ENCODE measurements at regions not wholly inside any gene's neighbourhood (a gene's known extent, or its start where the extent isn't known, plus 50 kb on each side); places are given as distances from the start of the nearest gene placed in this dataset.

DNA sequence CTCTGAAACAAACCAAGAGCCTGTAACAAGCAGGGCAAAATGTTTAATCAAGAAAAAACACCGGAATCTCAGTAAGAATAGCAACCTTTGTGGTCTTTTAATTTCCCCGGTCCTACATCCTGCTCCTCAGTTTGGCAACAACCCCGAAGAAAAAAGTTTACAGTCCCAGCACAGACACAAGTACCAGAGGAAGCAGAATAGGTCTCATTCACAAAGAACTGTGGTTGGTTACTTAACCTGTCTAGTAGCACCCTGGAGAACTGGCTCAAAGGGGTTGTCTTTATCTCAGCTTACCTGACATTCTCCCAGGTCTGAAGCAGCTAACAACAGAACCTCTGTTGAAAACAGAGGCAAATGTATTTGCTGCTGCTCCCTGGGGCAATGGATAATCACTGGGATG, 399.3 kb downstream of the AJAP1 start (continued):
- no peak for TF ChIP-seq NFATC4 (CRISPR knock-in tag; IDR thresholded peaks at IDR 0.05)
- TF ChIP-seq, protein P1, sequence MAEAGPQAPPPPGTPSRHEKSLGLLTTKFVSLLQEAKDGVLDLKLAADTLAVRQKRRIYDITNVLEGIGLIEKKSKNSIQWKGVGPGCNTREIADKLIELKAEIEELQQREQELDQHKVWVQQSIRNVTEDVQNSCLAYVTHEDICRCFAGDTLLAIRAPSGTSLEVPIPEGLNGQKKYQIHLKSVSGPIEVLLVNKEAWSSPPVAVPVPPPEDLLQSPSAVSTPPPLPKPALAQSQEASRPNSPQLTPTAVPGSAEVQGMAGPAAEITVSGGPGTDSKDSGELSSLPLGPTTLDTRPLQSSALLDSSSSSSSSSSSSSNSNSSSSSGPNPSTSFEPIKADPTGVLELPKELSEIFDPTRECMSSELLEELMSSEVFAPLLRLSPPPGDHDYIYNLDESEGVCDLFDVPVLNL (CRISPR knock-in tag; IDR thresholded peaks at IDR 0.05; ENCODE audit: borderline replicate concordance, low read depth), result no peak
- no peak for TF ChIP-seq FOXJ3 (CRISPR knock-in tag; IDR thresholded peaks at IDR 0.05; ENCODE audit: borderline replicate concordance)
- no peak for TF ChIP-seq NFE2L1 (CRISPR knock-in tag; IDR thresholded peaks at IDR 0.05)

DNA sequence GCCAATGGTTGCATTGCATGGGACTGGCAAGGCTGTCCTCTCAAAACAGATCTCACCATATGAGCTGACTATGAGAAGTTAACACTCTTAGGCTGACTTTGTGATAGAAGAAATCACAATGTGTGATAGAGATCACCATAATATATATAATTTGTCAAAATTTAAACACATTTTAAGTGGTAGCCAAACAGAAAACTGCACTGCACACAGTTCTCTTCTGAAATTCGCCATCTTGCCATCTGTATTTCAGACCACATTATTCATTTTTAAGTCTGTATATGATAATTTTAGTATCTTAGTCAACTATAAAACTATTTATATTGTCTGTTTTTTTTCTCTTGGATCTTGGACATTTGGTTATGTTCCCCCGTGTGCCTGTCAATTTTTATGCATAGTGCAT, 374.7 kb downstream of the AJAP1 start:
- ChIA-PET POLR2A (no interaction called here), CTCF (no interaction called here)
- H3K9me3 Mint-ChIP-seq, result peaks cover 41% of the 10 kb centered on the region
- no peaks in the 10 kb centered on the region for H3K4me1 Mint-ChIP-seq
- TF ChIP-seq JUN (CRISPR knock-in tag; IDR thresholded peaks at IDR 0.05), result no peak
- TF ChIP-seq, protein P2, sequence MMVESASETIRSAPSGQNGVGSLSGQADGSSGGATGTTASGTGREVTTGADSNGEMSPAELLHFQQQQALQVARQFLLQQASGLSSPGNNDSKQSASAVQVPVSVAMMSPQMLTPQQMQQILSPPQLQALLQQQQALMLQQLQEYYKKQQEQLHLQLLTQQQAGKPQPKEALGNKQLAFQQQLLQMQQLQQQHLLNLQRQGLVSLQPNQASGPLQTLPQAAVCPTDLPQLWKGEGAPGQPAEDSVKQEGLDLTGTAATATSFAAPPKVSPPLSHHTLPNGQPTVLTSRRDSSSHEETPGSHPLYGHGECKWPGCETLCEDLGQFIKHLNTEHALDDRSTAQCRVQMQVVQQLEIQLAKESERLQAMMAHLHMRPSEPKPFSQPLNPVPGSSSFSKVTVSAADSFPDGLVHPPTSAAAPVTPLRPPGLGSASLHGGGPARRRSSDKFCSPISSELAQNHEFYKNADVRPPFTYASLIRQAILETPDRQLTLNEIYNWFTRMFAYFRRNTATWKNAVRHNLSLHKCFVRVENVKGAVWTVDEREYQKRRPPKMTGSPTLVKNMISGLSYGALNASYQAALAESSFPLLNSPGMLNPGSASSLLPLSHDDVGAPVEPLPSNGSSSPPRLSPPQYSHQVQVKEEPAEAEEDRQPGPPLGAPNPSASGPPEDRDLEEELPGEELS (CRISPR knock-in tag; IDR thresholded peaks at IDR 0.05), result no peak
- TF ChIP-seq PRRX2 (CRISPR knock-in tag; IDR thresholded peaks at IDR 0.05), result no peak
- no peak for TF ChIP-seq JAZF1 (CRISPR knock-in tag; IDR thresholded peaks at IDR 0.05)
- TF ChIP-seq, protein P3, sequence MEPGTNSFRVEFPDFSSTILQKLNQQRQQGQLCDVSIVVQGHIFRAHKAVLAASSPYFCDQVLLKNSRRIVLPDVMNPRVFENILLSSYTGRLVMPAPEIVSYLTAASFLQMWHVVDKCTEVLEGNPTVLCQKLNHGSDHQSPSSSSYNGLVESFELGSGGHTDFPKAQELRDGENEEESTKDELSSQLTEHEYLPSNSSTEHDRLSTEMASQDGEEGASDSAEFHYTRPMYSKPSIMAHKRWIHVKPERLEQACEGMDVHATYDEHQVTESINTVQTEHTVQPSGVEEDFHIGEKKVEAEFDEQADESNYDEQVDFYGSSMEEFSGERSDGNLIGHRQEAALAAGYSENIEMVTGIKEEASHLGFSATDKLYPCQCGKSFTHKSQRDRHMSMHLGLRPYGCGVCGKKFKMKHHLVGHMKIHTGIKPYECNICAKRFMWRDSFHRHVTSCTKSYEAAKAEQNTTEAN (CRISPR knock-in tag; IDR thresholded peaks at IDR 0.05), result no peak
- no peak for TF ChIP-seq GTF2I (CRISPR knock-in tag; conservative IDR thresholded peaks at IDR 0.05)
- H3K36me3 Mint-ChIP-seq, result peaks cover 41% of the 10 kb centered on the region
- DNase-seq (ENCODE audit: low spot score) (no peak), ATAC-seq (no peak)
- H3K27ac Mint-ChIP-seq, result no peak overlapping the region
- peaks cover 8% of the 10 kb centered on the region; the same call in 1 of the 2 replicates for H3K27me3 Mint-ChIP-seq (ENCODE audit: low read depth)
- no peak overlapping the region for H3K4me3 Mint-ChIP-seq

DNA sequence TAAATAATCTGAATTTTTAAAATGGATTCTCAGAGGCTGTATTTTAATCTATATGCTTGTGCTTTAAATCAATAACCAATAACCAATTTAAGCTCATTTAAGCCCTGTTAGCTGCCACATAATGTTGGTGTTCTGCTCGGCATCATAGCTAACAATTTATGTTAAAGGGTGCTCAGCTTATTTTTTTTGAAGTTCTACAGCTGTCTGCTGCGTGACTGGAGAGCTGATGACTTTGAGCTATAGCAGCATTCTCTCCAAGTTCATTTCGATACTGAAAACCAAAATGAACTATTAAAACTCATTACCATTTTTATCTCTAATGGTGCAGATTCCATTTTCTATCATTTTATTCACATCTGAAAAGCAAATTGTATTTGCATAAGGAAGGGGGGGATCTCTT, 357.8 kb downstream of the AJAP1 start:
- peaks cover 5% of the 10 kb centered on the region for H3K27me3 Mint-ChIP-seq (ENCODE audit: low read depth)
- POLR2A ChIA-PET, result no interaction called here
- CTCF ChIA-PET, result no interaction called here
- peaks cover 33% of the 10 kb centered on the region for H3K36me3 Mint-ChIP-seq
- peaks cover 30% of the 10 kb centered on the region for H3K9me3 Mint-ChIP-seq
- DNase-seq (ENCODE audit: low spot score) (no peak), ATAC-seq (no peak)
- H3K4me1 Mint-ChIP-seq, result no peaks in the 10 kb centered on the region
- no peak overlapping the region for H3K27ac Mint-ChIP-seq
- TF ChIP-seq MXD4 (CRISPR knock-in tag; IDR thresholded peaks at IDR 0.05; ENCODE audit: borderline replicate concordance) (no peak), TCF7 (CRISPR knock-in tag; IDR thresholded peaks at IDR 0.05; ENCODE audit: low read depth) (no peak), NFATC4 (CRISPR knock-in tag; IDR thresholded peaks at IDR 0.05) (no peak), ZNF263 (CRISPR knock-in tag; IDR thresholded peaks at IDR 0.05; ENCODE audit: low read depth) (no peak), GTF2I (CRISPR knock-in tag; conservative IDR thresholded peaks at IDR 0.05) (no peak), FOXJ3 (CRISPR knock-in tag; IDR thresholded peaks at IDR 0.05; ENCODE audit: borderline replicate concordance) (no peak), TEAD4 (CRISPR knock-in tag; IDR thresholded peaks at IDR 0.05) (no peak), ZNF416 (CRISPR knock-in tag; IDR thresholded peaks at IDR 0.05) (no peak), GRHL2 (CRISPR knock-in tag; IDR thresholded peaks at IDR 0.05; ENCODE audit: insufficient replicate concordance, severe bottlenecking) (no peak), ZNF219 (CRISPR knock-in tag; IDR thresholded peaks at IDR 0.05; ENCODE audit: borderline replicate concordance) (no peak), ZNF396 (CRISPR knock-in tag; IDR thresholded peaks at IDR 0.05; ENCODE audit: borderline replicate concordance) (no peak), ZNF317 (CRISPR knock-in tag; IDR thresholded peaks at IDR 0.05; ENCODE audit: borderline replicate concordance, low read depth) (no peak)
- TF ChIP-seq, protein P4, sequence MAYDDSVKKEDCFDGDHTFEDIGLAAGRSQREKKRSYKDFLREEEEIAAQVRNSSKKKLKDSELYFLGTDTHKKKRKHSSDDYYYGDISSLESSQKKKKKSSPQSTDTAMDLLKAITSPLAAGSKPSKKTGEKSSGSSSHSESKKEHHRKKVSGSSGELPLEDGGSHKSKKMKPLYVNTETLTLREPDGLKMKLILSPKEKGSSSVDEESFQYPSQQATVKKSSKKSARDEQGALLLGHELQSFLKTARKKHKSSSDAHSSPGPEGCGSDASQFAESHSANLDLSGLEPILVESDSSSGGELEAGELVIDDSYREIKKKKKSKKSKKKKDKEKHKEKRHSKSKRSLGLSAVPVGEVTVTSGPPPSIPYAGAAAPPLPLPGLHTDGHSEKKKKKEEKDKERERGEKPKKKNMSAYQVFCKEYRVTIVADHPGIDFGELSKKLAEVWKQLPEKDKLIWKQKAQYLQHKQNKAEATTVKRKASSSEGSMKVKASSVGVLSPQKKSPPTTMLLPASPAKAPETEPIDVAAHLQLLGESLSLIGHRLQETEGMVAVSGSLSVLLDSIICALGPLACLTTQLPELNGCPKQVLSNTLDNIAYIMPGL (CRISPR knock-in tag; IDR thresholded peaks at IDR 0.05), result no peak
- TF ChIP-seq, protein P5, sequence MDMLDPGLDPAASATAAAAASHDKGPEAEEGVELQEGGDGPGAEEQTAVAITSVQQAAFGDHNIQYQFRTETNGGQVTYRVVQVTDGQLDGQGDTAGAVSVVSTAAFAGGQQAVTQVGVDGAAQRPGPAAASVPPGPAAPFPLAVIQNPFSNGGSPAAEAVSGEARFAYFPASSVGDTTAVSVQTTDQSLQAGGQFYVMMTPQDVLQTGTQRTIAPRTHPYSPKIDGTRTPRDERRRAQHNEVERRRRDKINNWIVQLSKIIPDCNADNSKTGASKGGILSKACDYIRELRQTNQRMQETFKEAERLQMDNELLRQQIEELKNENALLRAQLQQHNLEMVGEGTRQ (CRISPR knock-in tag; IDR thresholded peaks at IDR 0.05), result no peak
- TF ChIP-seq, protein P6, sequence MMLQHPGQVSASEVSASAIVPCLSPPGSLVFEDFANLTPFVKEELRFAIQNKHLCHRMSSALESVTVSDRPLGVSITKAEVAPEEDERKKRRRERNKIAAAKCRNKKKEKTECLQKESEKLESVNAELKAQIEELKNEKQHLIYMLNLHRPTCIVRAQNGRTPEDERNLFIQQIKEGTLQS (CRISPR knock-in tag; conservative IDR thresholded peaks at IDR 0.05), result no peak
- TF ChIP-seq, protein P7, sequence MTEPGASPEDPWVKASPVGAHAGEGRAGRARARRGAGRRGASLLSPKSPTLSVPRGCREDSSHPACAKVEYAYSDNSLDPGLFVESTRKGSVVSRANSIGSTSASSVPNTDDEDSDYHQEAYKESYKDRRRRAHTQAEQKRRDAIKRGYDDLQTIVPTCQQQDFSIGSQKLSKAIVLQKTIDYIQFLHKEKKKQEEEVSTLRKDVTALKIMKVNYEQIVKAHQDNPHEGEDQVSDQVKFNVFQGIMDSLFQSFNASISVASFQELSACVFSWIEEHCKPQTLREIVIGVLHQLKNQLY (CRISPR knock-in tag; IDR thresholded peaks at IDR 0.05), result no peak
- no peak overlapping the region for H3K4me3 Mint-ChIP-seq

All from WTC11 (cell line).